GM23338 (cell line): ENCODE measurements at regions not wholly inside any gene's neighbourhood (a gene's known extent, or its start where the extent isn't known, plus 50 kb on each side); places are given as distances from the start of the nearest gene placed in this dataset.

Experiments used
- CREB1 ChIP-seq: fragments of 250-450 bp; sonication (Bioruptor Pico); IDR thresholded peaks from 2 replicates; pipeline ENCODE4 v1.5.0; 2020; ENCODE audit warnings: low read depth, mild to moderate bottlenecking, moderate library complexity
- CTCF ChIP-seq, 2 experiments: fragments of 200-600 bp in 1 of 2; sonication (generic) in 1 of 2; conservative IDR thresholded peaks; 2 replicates each; pipeline versions ENCODE4 v1.5.1 to v1.6.1; 2016 to 2017; ENCODE audit warnings: antibody characterized with exemption in 2 of 2, low read depth in 2 of 2, mild to moderate bottlenecking in 2 of 2, moderate library complexity in 1 of 2
- ETS1 ChIP-seq: IDR thresholded peaks from 2 replicates; pipeline ENCODE4 v1.6.1; 2016; ENCODE audit warnings: antibody characterized with exemption
- EZH2 ChIP-seq: fragments of 200-600 bp; sonication (generic); IDR thresholded peaks from one replicate; pipeline ENCODE4 v1.8.0; 2017; ENCODE audit warnings: antibody characterized with exemption, mild to moderate bottlenecking, low read depth; ENCODE audit not compliant: unreplicated experiment
- EZH2phosphoT487 ChIP-seq: fragments of 200-600 bp; sonication (generic); IDR thresholded peaks from one replicate; pipeline ENCODE4 v1.8.1; 2018; ENCODE audit warnings: antibody characterized with exemption; ENCODE audit not compliant: unreplicated experiment
- JUNB ChIP-seq: IDR thresholded peaks from one replicate; pipeline ENCODE4 v1.6.1; 2016; ENCODE audit warnings: antibody characterized with exemption; ENCODE audit not compliant: unreplicated experiment
- NANOG ChIP-seq: IDR thresholded peaks from 2 replicates; pipeline ENCODE4 v1.6.1; 2016; ENCODE audit warnings: antibody characterized with exemption, borderline replicate concordance
- POLR2AphosphoS5 ChIP-seq: IDR thresholded peaks from 2 replicates; pipeline ENCODE4 v1.6.1; 2016; ENCODE audit warnings: antibody characterized with exemption, low read depth
- REST ChIP-seq: IDR thresholded peaks from one replicate; pipeline ENCODE4 v1.6.1; 2018; ENCODE audit warnings: antibody characterized with exemption; ENCODE audit not compliant: unreplicated experiment
- STAT1 ChIP-seq: IDR thresholded peaks from one replicate; pipeline ENCODE4 v1.6.1; 2016; ENCODE audit warnings: antibody characterized with exemption; ENCODE audit not compliant: unreplicated experiment
- ZNF114 ChIP-seq: fragments of 250-450 bp; sonication (Bioruptor Pico); IDR thresholded peaks from 2 replicates; pipeline ENCODE4 v1.5.0; 2020; ENCODE audit warnings: mild to moderate bottlenecking, moderate library complexity
- ZNF462 ChIP-seq: fragments of 250-450 bp; sonication (Bioruptor Pico); IDR thresholded peaks from 2 replicates; pipeline ENCODE4 v1.5.0; 2020; ENCODE audit warnings: mild to moderate bottlenecking, moderate library complexity

GRCh38 chr7:42289473-42289872 is 52.5 kb upstream of the GLI3 start:
- no peak for TF ChIP-seq EZH2phosphoT487
- no peak for TF ChIP-seq CTCF (conservative IDR thresholded peaks at IDR 0.05; ENCODE audit: low read depth in 2 of 2)
- no peak for TF ChIP-seq REST
- TF ChIP-seq POLR2AphosphoS5: no peak
- TF ChIP-seq NANOG: no peak
- no peak for TF ChIP-seq CREB1
- no peak for TF ChIP-seq EZH2
- TF ChIP-seq ZNF114 (CRISPR knock-in tag): no peak
- no peak for TF ChIP-seq JUNB
- no peak for TF ChIP-seq ETS1
- no peak for TF ChIP-seq STAT1
- no peak for TF ChIP-seq ZNF462 (CRISPR knock-in tag)
